Nephron (organoid): ENCODE measurements at regions not wholly inside any gene's neighbourhood (a gene's known extent, or its start where the extent isn't known, plus 50 kb on each side); places are given as distances from the start of the nearest gene placed in this dataset.

Experiments used
- H3K27ac Mint-ChIP-seq, 3 experiments: 2 replicates each; pipeline ENCODE4 v1.8.0; 2020; ENCODE audit warnings: mixed read lengths in 3 of 3, mild to moderate bottlenecking in 2 of 3, moderate library complexity in 1 of 3
- H3K27me3 Mint-ChIP-seq: 2 replicates; pipeline ENCODE4 v1.8.0; 2021; ENCODE audit warnings: low read depth, mild to moderate bottlenecking, moderate library complexity, mixed read lengths
- H3K36me3 Mint-ChIP-seq: 2 replicates; pipeline ENCODE4 v1.8.0; 2020; ENCODE audit warnings: low read depth, mixed read lengths
- H3K4me1 Mint-ChIP-seq: 2 replicates; pipeline ENCODE4 v1.8.0; 2020; ENCODE audit warnings: mixed read lengths
- H3K4me3 Mint-ChIP-seq, 3 experiments: 2 replicates each; pipeline ENCODE4 v1.8.0; 2020; ENCODE audit warnings: mild to moderate bottlenecking in 3 of 3, mixed read lengths in 3 of 3, moderate library complexity in 2 of 3
- H3K9me3 Mint-ChIP-seq: 2 replicates; pipeline ENCODE4 v1.8.0; 2020; ENCODE audit warnings: mixed read lengths
- CTCF ChIP-seq, 3 experiments: fragments of 200-600 bp; sonication (generic); IDR thresholded peaks; one replicate each; pipeline ENCODE4 v1.5.0; 2021; ENCODE audit warnings: antibody characterized with exemption in 3 of 3; ENCODE audit not compliant: unreplicated experiment in 3 of 3

GRCh38 chr20:39089797-39090196 lies 127.7 kb downstream of the DHX35 start:
- no peak overlapping the region for H3K27ac Mint-ChIP-seq
- peaks cover 4% of the 10 kb centered on the region for H3K9me3 Mint-ChIP-seq
- H3K4me1 Mint-ChIP-seq: no peaks in the 10 kb centered on the region
- no peak overlapping the region for H3K4me3 Mint-ChIP-seq
- H3K27me3 Mint-ChIP-seq: peaks cover 6% of the 10 kb centered on the region
- H3K36me3 Mint-ChIP-seq: no peaks in the 10 kb centered on the region
- TF ChIP-seq CTCF (IDR thresholded peaks at IDR 0.05; ENCODE audit: unreplicated experiment in 3 of 3): no peak
